Motor neuron (in vitro differentiated cells): ENCODE measurements at regions not wholly inside any gene's neighbourhood (a gene's known extent, or its start where the extent isn't known, plus 50 kb on each side); places are given as distances from the start of the nearest gene placed in this dataset.
"Not testable (repeated sequence)": the region's sequence is repeated elsewhere in the genome, so short reads cannot be mapped to it uniquely, and the experiment has no call there.

ENCODE experiments used
- ATAC-seq, 8 experiments: fragments of 200-7000 bp; cut with Tn5 transposase; replicated peaks in 6 of 8; 2 replicates each; pipeline ENCODE4 v1.8.0; 2021; ENCODE audit warnings: mild to moderate bottlenecking in 8 of 8, moderate library complexity in 8 of 8
- H3K27ac ChIP-seq, 2 donors: fragments of 250-450 bp; sonication (Bioruptor Pico); 2 replicates each; pipeline ENCODE4 v1.9.0; 2021; ENCODE audit warnings: antibody characterized with exemption in 2 of 2, mild to moderate bottlenecking in 2 of 2, moderate library complexity in 1 of 2
- H3K4me1 ChIP-seq, 2 donors: fragments of 250-450 bp; sonication (Bioruptor Pico); replicated peaks in 1 of 2; 2 replicates each; pipeline ENCODE4 v1.6.1; 2021; ENCODE audit warnings: antibody characterized with exemption in 2 of 2, mild to moderate bottlenecking in 2 of 2, moderate library complexity in 1 of 2
- H3K4me3 ChIP-seq, 5 donors: fragments of 250-450 bp; sonication (Bioruptor Pico); 2 replicates each; pipeline ENCODE4 v1.9.0; 2021; ENCODE audit warnings: antibody characterized with exemption in 5 of 5, mild to moderate bottlenecking in 5 of 5, moderate library complexity in 4 of 5
- WGBS, 10 experiments: fragments of 450-650 bp; shearing (Covaris generic); methylation state at CpG; one replicate each; pipeline ENCODE4 v1.0.0; 2022; 5-methylcytosine and 5-hydroxymethylcytosine counted together
- in situ Hi-C, 9 experiments: fragments of 400-800 bp; cut with MboI; loops; one replicate each; pipeline ENCODE4 v1.15.0; 2021; ENCODE audit warnings: low sequenced_read_pairs in 9 of 9, low pct_unique_long_range_greater_than_20kb in 2 of 9; ENCODE audit not compliant: unreplicated experiment in 9 of 9

DNA sequence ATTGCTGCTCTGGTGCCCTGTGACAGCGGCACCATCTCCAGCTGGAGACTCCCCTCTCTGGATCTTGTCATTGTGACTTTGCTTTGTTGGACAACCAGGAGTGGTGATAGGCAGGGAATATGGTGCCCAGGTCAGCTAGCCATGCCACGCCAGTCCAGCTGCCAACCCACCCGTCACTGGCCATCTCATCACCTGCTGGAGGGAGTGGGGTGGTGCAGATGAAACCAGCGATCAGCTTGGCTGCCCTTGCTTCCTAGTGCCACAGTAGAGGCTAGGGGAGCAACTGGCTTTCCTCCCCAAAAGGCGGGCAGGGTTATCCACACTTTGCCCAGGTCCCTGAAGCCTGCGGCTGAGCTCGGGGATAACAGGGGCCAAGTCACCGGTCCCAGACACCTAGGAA, 129.6 kb downstream of the POTEM start:
- in situ Hi-C loops, H3K27ac ChIP-seq, H3K4me3 ChIP-seq, H3K4me1 ChIP-seq, ATAC-seq: not testable (repeated sequence)
- 20 to 70% (median 52%) methylated on average over 1 to 4 of the region's 8 CpGs; no CpG with 5 or more reads in 5 of the 10 experiments for WGBS, 10 experiments

DNA sequence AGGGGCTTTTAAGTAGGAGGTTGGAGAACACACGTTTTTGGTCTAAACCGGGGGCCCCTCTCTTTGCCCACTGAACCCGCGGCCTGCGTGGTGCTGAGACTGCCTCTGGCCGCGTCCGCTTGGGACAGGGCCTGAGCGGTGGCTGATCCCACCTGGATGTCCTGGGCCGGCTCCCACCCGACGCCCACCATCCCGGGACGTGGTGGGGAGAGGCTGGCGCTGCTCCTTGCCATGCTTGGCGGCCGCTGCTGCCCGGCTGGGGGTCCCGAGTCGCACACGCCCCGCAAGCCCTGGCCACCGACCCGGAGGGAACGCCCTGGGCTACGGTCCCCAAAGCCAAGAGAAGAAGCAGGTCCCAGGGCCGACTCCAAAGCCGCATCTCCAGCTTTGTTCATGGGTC, 130.1 kb downstream of the POTEM start:
- H3K27ac ChIP-seq, ATAC-seq, H3K4me1 ChIP-seq, H3K4me3 ChIP-seq, in situ Hi-C loops: not testable (repeated sequence)
- WGBS, 10 experiments, result 33 to 85% (median 64%) methylated on average over 1 to 21 of the region's 28 CpGs; no CpG with 5 or more reads in 6 of the 10 experiments

- H3K4me1 ChIP-seq, in situ Hi-C loops, H3K4me3 ChIP-seq, ATAC-seq, H3K27ac ChIP-seq: not testable (repeated sequence)
- WGBS, 10 experiments, result no CpG with 5 or more reads among the region's 49 CpGs
These were observed 130.5 kb downstream of the POTEM start for GRCh38 chr14:19097750-19098149.

GRCh38 chr14:19098230-19098629, 131.0 kb downstream of the POTEM start:
- H3K27ac ChIP-seq, H3K4me3 ChIP-seq, H3K4me1 ChIP-seq, in situ Hi-C loops, ATAC-seq: not testable (repeated sequence)
- no CpG with 5 or more reads among the region's 41 CpGs for WGBS, 10 experiments

DNA sequence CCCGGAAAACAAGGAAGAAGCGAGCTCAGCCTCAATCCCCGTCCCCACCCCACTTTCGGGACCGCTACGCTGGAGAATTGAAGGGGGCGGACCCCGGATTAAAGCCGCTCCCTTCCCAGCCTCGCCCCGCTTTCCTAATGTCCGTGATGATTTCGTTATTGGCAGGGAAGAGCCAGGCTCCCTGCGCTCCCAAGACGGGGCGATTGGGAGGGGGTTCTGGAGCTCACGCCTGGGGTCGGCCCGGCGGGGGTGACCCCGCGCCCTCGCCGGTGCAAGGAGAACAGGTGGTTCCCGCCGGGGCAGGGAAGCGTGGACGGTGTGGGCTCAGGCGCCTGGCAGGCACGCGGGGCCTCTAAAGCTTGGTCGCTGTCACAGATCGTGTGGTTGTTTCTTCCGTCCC, 131.5 kb downstream of the POTEM start:
- ATAC-seq, H3K4me1 ChIP-seq, in situ Hi-C loops, H3K4me3 ChIP-seq, H3K27ac ChIP-seq: not testable (repeated sequence)
- 80% methylated on average over 1 of the region's 34 CpGs; no CpG with 5 or more reads in 9 of the 10 experiments for WGBS, 10 experiments

GRCh38 chr14:19099336-19099735, 132.1 kb downstream of the POTEM start:
- in situ Hi-C loops, ATAC-seq, H3K4me3 ChIP-seq, H3K27ac ChIP-seq, H3K4me1 ChIP-seq: not testable (repeated sequence)
- no CpG with 5 or more reads among the region's 29 CpGs for WGBS, 10 experiments

- H3K27ac ChIP-seq, ATAC-seq, H3K4me1 ChIP-seq, H3K4me3 ChIP-seq, in situ Hi-C loops: not testable (repeated sequence)
- WGBS, 10 experiments, result no CpG with 5 or more reads among the region's 15 CpGs
These were observed 132.7 kb downstream of the POTEM start for GRCh38 chr14:19099939-19100338.

DNA sequence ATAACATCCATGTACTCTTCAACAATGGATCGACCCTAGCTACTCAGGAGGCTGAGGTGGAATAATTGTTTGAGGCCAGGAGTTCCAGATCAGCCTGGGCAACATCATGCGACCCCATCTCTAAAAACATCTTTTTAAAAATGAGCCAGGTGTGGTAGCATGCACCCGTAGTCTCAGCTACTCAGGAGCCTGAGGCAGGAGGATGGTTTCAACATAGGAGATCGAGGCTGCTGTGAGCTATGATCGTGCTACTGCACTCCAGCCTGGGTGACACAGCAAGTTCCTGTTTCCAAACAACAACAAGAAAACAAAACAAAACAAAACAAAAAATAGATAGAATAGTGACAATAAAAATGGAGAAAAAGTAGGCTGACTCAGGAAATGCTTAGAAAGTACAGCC, 138.3 kb downstream of the POTEM start:
- H3K4me1 ChIP-seq, H3K4me3 ChIP-seq, in situ Hi-C loops, H3K27ac ChIP-seq: not testable (repeated sequence)
- WGBS, 10 experiments, result 0 to 48% (median 9%) methylated on average over 1 to 3 of the region's 5 CpGs; no CpG with 5 or more reads in 4 of the 10 experiments
- peak in 1 of 8 experiments; percentile 36 for ATAC-seq

- ATAC-seq, H3K4me1 ChIP-seq, H3K4me3 ChIP-seq, H3K27ac ChIP-seq, in situ Hi-C loops: not testable (repeated sequence)
- no CpG with 5 or more reads among the region's 2 CpGs for WGBS, 10 experiments
These were observed 142.7 kb downstream of the POTEM start for GRCh38 chr14:19109887-19110286.

GRCh38 chr14:19120383-19120782, 153.1 kb downstream of the POTEM start:
- ATAC-seq, H3K4me3 ChIP-seq, H3K27ac ChIP-seq, H3K4me1 ChIP-seq, in situ Hi-C loops: not testable (repeated sequence)
- WGBS, 10 experiments, result no CpG with 5 or more reads among the region's 6 CpGs

GRCh38 chr14:19126269-19127051, 159.2 kb downstream of the POTEM start:
- H3K27ac ChIP-seq, H3K4me3 ChIP-seq, H3K4me1 ChIP-seq, ATAC-seq, in situ Hi-C loops: not testable (repeated sequence)
- no CpG with 5 or more reads among the region's 5 CpGs for WGBS, 10 experiments

DNA sequence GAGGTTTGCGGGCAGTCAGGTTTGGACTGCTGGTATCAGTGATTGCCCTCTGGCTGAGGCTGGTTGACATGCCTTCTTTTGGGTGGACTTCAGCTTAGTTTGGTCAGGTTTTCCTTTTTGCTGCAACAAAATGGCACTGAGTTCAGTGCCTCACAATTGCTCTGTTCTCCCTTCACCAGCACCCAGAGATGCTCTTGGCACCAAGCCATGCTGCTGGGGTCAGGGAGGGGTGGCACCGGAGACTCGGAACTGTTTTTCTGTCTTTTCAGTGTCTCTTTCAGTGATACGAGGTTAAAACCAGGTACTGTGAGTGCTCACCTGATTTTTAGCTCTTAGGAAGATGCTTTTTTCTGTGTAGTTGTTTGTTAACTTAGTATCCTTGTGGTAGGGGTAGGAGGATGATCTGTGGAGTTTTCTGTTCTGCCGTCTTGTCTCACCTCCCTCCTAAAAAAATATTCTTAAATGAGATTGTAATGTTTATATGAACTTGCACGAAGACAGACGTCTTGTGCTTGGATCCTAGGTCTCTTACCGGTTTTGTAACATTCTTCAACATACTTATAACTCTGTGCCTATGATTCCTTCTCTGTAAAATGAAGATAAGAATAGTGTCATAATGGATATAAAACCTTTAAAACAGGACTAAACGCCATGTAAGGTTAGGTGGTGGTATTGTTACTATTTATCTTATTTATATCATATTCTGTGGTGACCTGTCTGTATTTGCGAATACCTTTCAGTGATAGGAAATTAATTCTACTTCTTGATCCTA, 160.6 kb downstream of the POTEM start:
- H3K27ac ChIP-seq, in situ Hi-C loops, H3K4me3 ChIP-seq, H3K4me1 ChIP-seq, ATAC-seq: not testable (repeated sequence)
- 61% methylated on average over 3 of the region's 10 CpGs; no CpG with 5 or more reads in 9 of the 10 experiments for WGBS, 10 experiments

- H3K27ac ChIP-seq, H3K4me3 ChIP-seq, H3K4me1 ChIP-seq, in situ Hi-C loops, ATAC-seq: not testable (repeated sequence)
- no CpG with 5 or more reads among the region's 12 CpGs for WGBS, 10 experiments
These were observed 164.3 kb downstream of the POTEM start for GRCh38 chr14:19131553-19131952.
